Transverse colon (tissue), 4 donors: ENCODE measurements at regions not wholly inside any gene's neighbourhood (a gene's known extent, or its start where the extent isn't known, plus 50 kb on each side); places are given as distances from the start of the nearest gene placed in this dataset.

Source experiments
- POLR2A ChIP-seq: fragments of 450-650 bp; IDR thresholded peaks from one replicate; pipeline ENCODE4 v1.6.1; 2016; ENCODE audit warnings: antibody characterized with exemption, mild to moderate bottlenecking, moderate library complexity
- POLR2AphosphoS5 ChIP-seq, 3 donors: sonication (generic); formaldehyde crosslinking; IDR thresholded peaks; one replicate each; pipeline ENCODE4 v1.6.1; 2016; ENCODE audit warnings: antibody characterized with exemption in 3 of 3
- TF ChIP-seq, protein P1 (sequence below), 5 experiments: fragments of 200-600 bp in 3 of 5; fragments of 450-650 bp in 2 of 5; sonication (generic) in 3 of 5; IDR thresholded peaks; 1 replicate in 2 of 5; 2 replicates in 3 of 5; pipeline ENCODE4 v1.5.1; 2016 to 2017; ENCODE audit warnings: antibody characterized with exemption in 5 of 5, inconsistent platforms in 3 of 5, mild to moderate bottlenecking in 2 of 5, moderate library complexity in 1 of 5

DNA sequence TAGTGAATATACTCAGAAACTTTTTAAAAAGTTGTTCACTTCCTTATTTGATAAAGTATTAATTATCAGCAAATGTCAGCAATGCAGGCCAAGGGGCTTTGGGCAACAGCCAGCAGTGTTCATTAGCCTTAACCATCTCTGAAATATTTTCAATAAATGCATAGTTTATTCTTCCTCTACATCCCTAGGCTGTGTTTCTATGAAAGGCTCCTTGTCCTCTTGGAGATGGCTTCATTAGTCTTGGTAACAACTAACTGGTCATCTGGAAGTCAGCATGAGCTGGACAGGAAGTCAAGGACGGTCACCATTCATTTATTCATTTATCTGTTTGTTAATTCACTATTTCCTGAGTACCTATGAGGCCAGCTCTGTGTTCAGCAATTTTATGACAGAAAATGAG is 124.0 kb upstream of the TMEM132D start:
- TF ChIP-seq, protein P1, sequence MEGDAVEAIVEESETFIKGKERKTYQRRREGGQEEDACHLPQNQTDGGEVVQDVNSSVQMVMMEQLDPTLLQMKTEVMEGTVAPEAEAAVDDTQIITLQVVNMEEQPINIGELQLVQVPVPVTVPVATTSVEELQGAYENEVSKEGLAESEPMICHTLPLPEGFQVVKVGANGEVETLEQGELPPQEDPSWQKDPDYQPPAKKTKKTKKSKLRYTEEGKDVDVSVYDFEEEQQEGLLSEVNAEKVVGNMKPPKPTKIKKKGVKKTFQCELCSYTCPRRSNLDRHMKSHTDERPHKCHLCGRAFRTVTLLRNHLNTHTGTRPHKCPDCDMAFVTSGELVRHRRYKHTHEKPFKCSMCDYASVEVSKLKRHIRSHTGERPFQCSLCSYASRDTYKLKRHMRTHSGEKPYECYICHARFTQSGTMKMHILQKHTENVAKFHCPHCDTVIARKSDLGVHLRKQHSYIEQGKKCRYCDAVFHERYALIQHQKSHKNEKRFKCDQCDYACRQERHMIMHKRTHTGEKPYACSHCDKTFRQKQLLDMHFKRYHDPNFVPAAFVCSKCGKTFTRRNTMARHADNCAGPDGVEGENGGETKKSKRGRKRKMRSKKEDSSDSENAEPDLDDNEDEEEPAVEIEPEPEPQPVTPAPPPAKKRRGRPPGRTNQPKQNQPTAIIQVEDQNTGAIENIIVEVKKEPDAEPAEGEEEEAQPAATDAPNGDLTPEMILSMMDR (IDR thresholded peaks at IDR 0.05), result no peak
- TF ChIP-seq POLR2AphosphoS5 (IDR thresholded peaks at IDR 0.05) (no peak), POLR2A (no peak)
